GM10266 (cell line): ENCODE measurements at regions not wholly inside any gene's neighbourhood (a gene's known extent, or its start where the extent isn't known, plus 50 kb on each side); places are given as distances from the start of the nearest gene placed in this dataset.

Experiments used
- DNase-seq: peaks from one replicate; pipeline ENCODE4 v3.0.0; 2012; ENCODE audit errors: extremely low spot score
- CTCF ChIP-seq: IDR thresholded peaks from 2 replicates; pipeline ENCODE4 v1.5.1; 2012; ENCODE audit warnings: mild to moderate bottlenecking, low read depth; ENCODE audit not compliant: control insufficient read depth, insufficient read depth; ENCODE audit errors: missing control alignments

GRCh38 chr3:180117381-180118163, 80.8 kb upstream of the PEX5L start:
- TF ChIP-seq CTCF: no peak
- DNase-seq: no peak

DNA sequence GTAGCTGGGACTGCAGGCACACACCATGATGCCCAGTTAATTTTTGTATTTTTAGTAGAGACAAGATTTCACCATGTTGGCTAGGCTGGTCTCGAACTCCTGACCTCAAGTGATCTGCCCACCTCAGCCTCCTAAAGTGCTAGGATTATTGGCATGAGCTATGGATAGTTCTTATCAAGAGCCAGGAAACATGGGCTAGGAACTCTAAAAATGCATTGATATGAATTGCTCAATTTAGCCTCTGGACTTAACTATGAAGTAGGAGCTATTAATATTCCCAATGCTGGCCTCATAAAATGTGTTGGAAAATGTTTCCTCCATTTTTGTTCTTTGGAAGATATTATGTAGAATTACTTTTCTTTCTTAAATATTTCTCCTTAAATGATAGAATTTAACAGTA, 82.8 kb upstream of the PEX5L start:
- TF ChIP-seq CTCF: no peak

GRCh38 chr3:180123928-180124327, 87.2 kb upstream of the PEX5L start:
- no peak for DNase-seq
- no peak for TF ChIP-seq CTCF

More for the DNA sequence above, 82.8 kb upstream of the PEX5L start:
- DNase-seq: no peak

DNA sequence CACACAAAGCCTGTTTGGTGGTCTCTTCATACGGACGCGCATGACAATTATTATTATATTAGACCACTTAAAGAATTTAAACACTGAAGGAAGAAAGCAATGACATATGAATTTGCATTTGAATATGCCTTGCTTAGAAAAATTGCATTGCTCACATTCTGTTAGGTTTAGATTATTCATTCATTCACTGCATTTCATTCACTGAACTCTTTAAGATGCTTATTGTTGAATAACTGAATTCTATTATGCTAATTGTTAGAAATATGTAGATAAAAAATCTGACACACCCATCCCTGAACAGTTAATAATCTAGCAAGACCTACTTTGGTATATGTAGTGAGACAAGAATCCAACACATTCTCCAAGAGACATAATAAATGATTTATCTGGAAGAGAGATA, 94.4 kb upstream of the PEX5L start:
- TF ChIP-seq CTCF: no peak
- no peak for DNase-seq

DNA sequence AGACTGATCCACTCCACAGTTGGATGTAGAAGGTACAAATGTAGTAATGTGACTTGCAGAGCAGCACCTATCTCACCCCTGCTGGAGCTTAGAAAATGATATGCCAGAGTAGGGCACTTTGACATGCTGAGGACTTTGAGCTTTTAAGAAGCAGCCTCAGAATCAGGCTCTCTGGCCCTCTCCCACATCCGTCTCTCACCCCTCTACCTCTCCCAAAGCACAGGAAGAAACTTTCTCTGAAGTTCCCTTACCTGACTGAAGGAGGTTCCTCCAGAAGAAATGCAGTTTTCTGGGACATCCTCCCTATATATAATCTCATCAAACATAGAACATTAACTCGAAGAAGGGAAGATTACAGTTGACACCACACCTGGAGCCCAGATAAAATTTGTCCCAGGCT, 98.4 kb upstream of the PEX5L start:
- no peak for DNase-seq
- TF ChIP-seq CTCF: no peak

- DNase-seq: no peak
Observed at GRCh38 chr3:180138871-180139270, 102.1 kb upstream of the PEX5L start.

More at GRCh38 chr3:180138871-180139270, 102.1 kb upstream of the PEX5L start:
- TF ChIP-seq CTCF: no peak
